IgD-negative memory B cell (primary cell): ENCODE measurements at regions not wholly inside any gene's neighbourhood (a gene's known extent, or its start where the extent isn't known, plus 50 kb on each side); places are given as distances from the start of the nearest gene placed in this dataset.

ENCODE experiments used
- H3K27ac Mint-ChIP-seq, 3 donors: one replicate each; pipeline ENCODE4 v1.8.0; 2020 to 2022; ENCODE audit warnings: mild to moderate bottlenecking in 3 of 3, mixed read lengths in 3 of 3, moderate library complexity in 1 of 3
- H3K27me3 Mint-ChIP-seq: one replicate; pipeline ENCODE4 v1.8.0; 2021; ENCODE audit warnings: mixed read lengths
- H3K36me3 Mint-ChIP-seq: one replicate; pipeline ENCODE4 v1.8.0; 2020; ENCODE audit warnings: mild to moderate bottlenecking, mixed read lengths
- H3K4me1 Mint-ChIP-seq, 3 donors: one replicate each; pipeline ENCODE4 v1.8.0; 2020 to 2022; ENCODE audit warnings: mixed read lengths in 3 of 3, mild to moderate bottlenecking in 1 of 3
- H3K4me3 Mint-ChIP-seq, 4 donors: one replicate each; pipeline ENCODE4 v1.8.0; 2020 to 2022; ENCODE audit warnings: mild to moderate bottlenecking in 4 of 4, mixed read lengths in 4 of 4, moderate library complexity in 3 of 4
- H3K9me3 Mint-ChIP-seq, 3 donors: one replicate each; pipeline ENCODE4 v1.8.0; 2020 to 2021; ENCODE audit warnings: mixed read lengths in 3 of 3, mild to moderate bottlenecking in 1 of 3

DNA sequence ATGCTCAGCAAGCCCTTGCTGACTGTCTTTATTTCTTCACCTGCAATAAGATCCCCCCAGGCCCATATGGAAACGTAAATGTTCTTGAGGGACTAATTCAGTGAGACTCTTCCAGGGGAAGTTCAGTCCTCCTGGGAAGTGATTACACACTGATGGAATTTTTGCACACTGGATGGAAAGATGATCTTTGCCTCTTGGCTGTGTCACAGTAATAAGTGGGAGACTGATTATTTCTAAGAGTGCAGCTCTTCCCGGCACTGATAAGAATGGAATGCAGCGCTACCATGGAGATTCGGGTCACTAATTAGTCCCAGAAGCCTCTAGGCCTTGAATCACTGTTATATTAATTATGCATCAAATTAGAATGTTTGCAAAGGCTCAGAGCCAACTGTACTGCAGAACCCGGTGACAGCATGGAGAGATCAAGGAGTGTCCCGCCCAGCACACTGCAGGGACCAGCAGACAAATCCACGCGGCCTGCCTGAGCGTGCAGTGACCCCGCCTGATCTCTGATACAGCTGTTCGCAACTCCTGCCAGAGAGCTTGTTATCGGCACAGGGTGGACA, 178.3 kb downstream of the SNX19 start:
- Mint-ChIP-seq H3K27ac (peak overlapping the region in 1 of 3 donors; percentile 39), H3K4me3 (no peak overlapping the region), H3K9me3 (peaks cover 19 to 37% (median 19%) of the 10 kb centered on the region in 3 donors), H3K36me3 (no peaks in the 10 kb centered on the region), H3K27me3 (no peaks in the 10 kb centered on the region), H3K4me1 (no peaks in the 10 kb centered on the region)

DNA sequence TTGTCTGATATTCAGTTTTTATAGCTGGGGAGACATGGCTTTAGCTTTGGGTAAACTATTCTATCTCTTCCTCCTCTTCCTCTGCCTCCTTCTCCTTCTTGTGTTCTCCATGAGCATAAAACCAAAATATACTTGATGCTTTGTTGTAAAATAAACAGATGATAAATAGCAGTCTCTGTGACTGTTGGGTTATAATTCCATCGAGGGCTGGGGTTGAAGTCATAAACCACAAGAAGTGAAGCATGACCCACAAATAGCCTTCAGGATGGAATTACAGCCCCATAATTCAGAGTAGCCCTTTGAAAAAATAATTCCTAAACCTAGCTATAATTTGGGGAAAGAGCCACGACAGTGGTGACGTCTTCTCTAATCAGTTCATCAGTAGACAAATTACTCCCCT, 177.7 kb downstream of the SNX19 start:
- H3K4me3 Mint-ChIP-seq: no peak overlapping the region
- H3K9me3 Mint-ChIP-seq: peaks cover 19 to 31% (median 19%) of the 10 kb centered on the region in 3 donors
- H3K27ac Mint-ChIP-seq: peak overlapping the region in 1 of 3 donors; percentile 39
- H3K36me3 Mint-ChIP-seq: no peaks in the 10 kb centered on the region
- no peaks in the 10 kb centered on the region for H3K27me3 Mint-ChIP-seq
- no peaks in the 10 kb centered on the region for H3K4me1 Mint-ChIP-seq

DNA sequence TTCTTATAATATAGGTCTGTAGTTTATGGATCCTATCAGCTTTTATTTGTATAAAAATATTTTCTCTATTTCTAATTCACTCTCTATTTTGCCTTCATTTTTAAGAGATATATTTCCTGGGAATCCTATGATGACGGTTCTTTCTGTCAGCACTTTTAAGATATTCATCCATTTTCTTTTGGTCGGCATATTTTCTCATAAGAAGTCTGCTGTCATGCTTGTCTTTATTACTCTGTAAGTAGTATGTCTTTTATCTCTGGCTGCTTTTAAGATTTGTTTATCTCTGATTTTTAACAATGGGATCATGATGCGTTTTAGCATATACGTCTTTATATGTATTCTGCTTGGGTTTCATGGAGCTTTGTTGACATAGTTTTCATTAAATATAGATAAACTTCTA, 175.5 kb downstream of the SNX19 start:
- no peaks in the 10 kb centered on the region for H3K36me3 Mint-ChIP-seq
- no peaks in the 10 kb centered on the region for H3K4me1 Mint-ChIP-seq
- no peak overlapping the region for H3K27ac Mint-ChIP-seq
- no peaks in the 10 kb centered on the region for H3K27me3 Mint-ChIP-seq
- H3K4me3 Mint-ChIP-seq: no peak overlapping the region
- H3K9me3 Mint-ChIP-seq: peaks cover 12 to 24% (median 12%) of the 10 kb centered on the region in 3 donors

- Mint-ChIP-seq H3K27me3 (peaks cover 5% of the 10 kb centered on the region), H3K4me1 (no peaks in the 10 kb centered on the region), H3K9me3 (peaks cover 8 to 25% (median 12%) of the 10 kb centered on the region in 3 donors), H3K27ac (no peak overlapping the region), H3K36me3 (no peaks in the 10 kb centered on the region), H3K4me3 (no peak overlapping the region)
These were observed 171.5 kb downstream of the SNX19 start for GRCh38 chr11:130744794-130745193.

- no peaks in the 10 kb centered on the region for H3K36me3 Mint-ChIP-seq
- H3K27me3 Mint-ChIP-seq: peaks cover 5% of the 10 kb centered on the region
- H3K27ac Mint-ChIP-seq: no peak overlapping the region
These were observed 167.1 kb downstream of the SNX19 start for GRCh38 chr11:130749216-130749615.

DNA sequence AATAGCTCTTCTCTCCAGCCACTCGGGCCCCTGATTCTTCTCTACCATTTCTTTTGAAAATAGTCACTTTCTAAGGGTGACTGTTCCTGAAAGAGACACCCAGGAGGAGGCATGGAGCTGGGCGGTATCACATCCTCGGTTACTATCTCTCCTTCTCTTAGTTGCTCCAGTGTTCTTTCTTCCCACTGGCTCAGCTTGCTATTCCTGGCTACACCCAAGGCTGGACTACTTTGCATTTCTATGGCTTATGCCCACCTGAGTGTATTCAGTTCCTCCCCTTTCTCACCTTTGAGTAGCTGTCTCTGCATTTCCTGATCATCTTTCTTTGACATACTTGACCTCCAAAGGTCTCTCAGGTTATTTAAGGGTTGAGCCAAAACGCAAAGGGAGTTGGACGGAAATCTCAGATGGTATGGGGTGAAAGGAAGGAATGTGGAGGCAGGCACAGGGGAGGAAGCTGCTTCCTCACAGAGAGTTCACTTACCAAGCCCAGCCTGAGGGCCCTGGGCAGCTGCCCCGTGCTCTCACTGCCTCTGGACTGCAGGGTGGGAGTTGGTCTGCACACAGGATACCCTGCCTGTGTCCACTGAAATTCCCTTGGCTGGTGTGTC, 155.7 kb downstream of the SNX19 start:
- Mint-ChIP-seq H3K4me3 (no peak overlapping the region), H3K9me3 (no peaks in the 10 kb centered on the region), H3K4me1 (no peaks in the 10 kb centered on the region), H3K27ac (no peak overlapping the region), H3K27me3 (peaks cover 7% of the 10 kb centered on the region), H3K36me3 (no peaks in the 10 kb centered on the region)

More at GRCh38 chr11:130749216-130749615, 167.1 kb downstream of the SNX19 start:
- peaks cover 0 to 6% (median 0%) of the 10 kb centered on the region in 3 donors for H3K9me3 Mint-ChIP-seq
- H3K4me1 Mint-ChIP-seq: no peaks in the 10 kb centered on the region
- no peak overlapping the region for H3K4me3 Mint-ChIP-seq

- Mint-ChIP-seq H3K36me3 (no peaks in the 10 kb centered on the region), H3K4me1 (peaks cover 0 to 7% (median 5%) of the 10 kb centered on the region in 3 donors), H3K27me3 (peaks cover 7% of the 10 kb centered on the region), H3K27ac (no peak overlapping the region), H3K9me3 (no peaks in the 10 kb centered on the region), H3K4me3 (no peak overlapping the region)
These were observed 154.6 kb downstream of the SNX19 start for GRCh38 chr11:130761560-130762220.

DNA sequence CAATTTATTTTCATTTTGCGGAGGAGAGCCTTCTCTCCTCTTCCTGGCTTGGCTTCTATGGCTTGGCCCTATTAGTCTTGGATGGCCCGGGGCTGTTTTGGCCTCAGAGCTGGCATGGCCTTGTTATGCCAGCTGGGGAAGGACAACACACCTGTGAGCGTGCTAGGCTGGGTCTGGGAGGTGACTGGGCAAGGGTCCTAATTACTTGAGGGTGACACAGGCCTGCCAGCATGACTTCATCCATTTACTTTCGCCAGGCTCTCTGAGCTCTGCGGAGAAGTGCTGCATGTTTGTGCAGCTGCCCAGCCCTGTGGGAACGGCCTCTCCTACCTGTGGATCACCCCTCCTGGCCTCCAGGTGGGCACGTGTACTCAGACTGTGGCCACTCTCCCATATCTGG, 153.6 kb downstream of the SNX19 start:
- no peaks in the 10 kb centered on the region for H3K9me3 Mint-ChIP-seq
- H3K36me3 Mint-ChIP-seq: no peaks in the 10 kb centered on the region
- H3K27ac Mint-ChIP-seq: no peak overlapping the region
- H3K4me1 Mint-ChIP-seq: peaks cover 0 to 7% (median 5%) of the 10 kb centered on the region in 3 donors
- no peak overlapping the region for H3K4me3 Mint-ChIP-seq
- H3K27me3 Mint-ChIP-seq: peaks cover 7% of the 10 kb centered on the region

DNA sequence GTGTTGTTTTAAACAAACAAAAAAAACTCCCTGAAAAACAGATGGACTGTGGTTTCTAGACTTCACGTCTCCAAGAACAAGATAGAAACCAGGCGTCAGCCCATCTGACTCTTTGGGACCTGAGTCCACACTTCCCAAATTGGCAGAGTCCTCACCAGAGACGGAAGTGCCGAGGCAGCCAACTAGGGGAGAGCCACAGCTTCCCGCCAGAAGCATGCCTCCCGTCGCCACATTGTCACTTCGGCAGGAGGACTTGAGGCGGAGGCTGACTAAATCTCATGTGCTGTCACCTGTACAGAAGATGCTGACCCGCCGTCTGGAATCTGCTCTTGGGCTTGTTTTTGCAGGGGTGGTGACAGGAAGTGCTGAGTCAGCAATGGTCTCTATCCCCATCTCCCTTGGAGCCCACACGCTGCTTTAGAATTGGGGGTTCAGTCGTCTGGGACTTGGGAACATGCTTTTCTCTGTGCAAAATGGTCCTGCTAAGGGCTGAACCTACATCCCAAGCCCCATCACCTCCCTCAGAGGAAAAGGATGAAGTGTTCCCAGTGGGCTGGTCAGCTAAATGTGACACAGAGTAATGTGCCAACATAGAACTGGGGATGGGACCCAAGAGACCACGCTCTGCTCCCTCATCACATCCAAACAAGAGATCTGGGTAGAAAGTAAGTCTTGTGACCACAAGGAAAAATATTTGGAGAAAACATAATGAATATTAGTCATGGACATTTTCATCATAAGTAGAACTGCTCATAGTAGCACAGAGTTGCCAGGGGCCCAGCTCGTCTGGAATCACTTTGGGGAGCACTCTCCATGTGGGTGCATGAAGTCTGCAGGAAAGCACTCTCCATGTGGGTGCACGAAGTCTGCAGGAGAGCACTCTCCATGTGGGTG, 152.9 kb downstream of the SNX19 start:
- no peak overlapping the region for H3K27ac Mint-ChIP-seq
- H3K27me3 Mint-ChIP-seq: peaks cover 7% of the 10 kb centered on the region
- peaks cover 0 to 7% (median 5%) of the 10 kb centered on the region in 3 donors for H3K4me1 Mint-ChIP-seq
- no peaks in the 10 kb centered on the region for H3K36me3 Mint-ChIP-seq
- no peaks in the 10 kb centered on the region for H3K9me3 Mint-ChIP-seq
- no peak overlapping the region for H3K4me3 Mint-ChIP-seq

DNA sequence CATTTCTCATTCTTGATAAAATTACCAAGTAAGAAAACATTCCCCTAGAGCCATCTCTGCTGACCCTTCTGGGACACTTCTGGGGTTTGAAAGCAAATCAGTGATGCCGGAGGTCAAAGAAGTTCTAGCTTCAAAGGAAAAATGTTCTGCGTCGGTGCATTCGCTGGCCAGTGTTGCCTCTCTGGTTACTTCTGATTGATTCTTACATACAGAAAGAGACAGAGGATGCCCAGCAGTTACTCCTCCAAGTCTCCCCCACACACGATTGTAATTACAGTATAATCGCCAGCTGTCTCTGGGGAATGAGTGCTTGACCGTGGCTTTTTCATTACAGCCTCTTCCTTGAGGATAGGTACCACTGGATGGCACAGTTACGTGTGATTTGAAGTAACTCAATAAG, 150.9 kb downstream of the SNX19 start:
- Mint-ChIP-seq H3K27ac (no peak overlapping the region), H3K27me3 (peaks cover 3% of the 10 kb centered on the region), H3K9me3 (no peaks in the 10 kb centered on the region), H3K36me3 (no peaks in the 10 kb centered on the region), H3K4me3 (no peak overlapping the region), H3K4me1 (peaks cover 0 to 7% (median 5%) of the 10 kb centered on the region in 3 donors)

GRCh38 chr11:130765951-130766649, 150.2 kb downstream of the SNX19 start:
- peaks cover 3% of the 10 kb centered on the region for H3K27me3 Mint-ChIP-seq
- H3K36me3 Mint-ChIP-seq: no peaks in the 10 kb centered on the region
- H3K4me3 Mint-ChIP-seq: peak overlapping the region in 1 of 4 donors; percentile 44
- H3K27ac Mint-ChIP-seq: no peak overlapping the region
- no peaks in the 10 kb centered on the region for H3K9me3 Mint-ChIP-seq
- peaks cover 0 to 7% (median 5%) of the 10 kb centered on the region in 3 donors for H3K4me1 Mint-ChIP-seq

DNA sequence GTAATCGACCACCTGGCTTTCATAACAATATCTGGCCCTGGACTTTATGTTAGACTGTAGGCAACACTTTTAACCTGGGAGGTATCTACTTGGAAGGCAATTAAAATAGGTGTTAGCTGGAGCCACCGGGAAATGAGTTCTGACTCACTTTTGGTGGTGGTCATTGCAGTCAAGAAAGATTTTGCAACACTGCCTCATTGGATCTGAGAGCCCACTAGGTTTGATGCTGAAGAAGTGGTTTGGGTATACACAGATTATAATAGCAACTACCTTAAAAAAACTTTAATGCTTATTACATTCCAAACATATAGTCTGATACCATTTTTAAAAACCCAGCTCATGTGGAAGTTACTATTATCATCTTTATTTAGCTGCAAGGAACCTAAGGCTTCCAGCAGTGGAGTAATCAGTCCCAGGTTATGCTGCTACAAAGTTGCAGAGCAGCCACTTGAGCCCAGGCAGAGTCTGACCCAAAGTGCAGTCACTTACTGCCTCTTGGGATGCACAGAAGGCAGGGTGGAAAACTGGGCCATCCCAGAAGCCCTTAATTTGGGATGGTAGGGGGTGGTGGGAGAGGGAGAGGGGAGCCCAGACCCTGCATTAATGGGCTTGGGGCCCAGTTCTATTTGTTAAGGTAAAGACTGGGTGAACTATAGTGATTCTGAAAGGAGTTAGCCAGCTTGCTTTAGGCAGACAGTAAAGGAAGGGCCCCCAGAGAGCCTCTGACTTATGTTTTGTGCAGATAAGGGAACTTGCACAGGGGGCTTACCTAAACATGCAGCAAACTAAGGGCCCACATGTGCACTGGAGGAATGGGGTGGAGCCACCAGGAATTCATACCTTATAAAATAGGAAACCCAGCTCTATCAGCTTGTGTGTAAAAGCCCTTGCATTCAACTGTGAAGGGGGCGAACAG, 149.4 kb downstream of the SNX19 start:
- no peaks in the 10 kb centered on the region for H3K36me3 Mint-ChIP-seq
- H3K27me3 Mint-ChIP-seq: peaks cover 2% of the 10 kb centered on the region
- H3K4me3 Mint-ChIP-seq: no peak overlapping the region
- H3K9me3 Mint-ChIP-seq: no peaks in the 10 kb centered on the region
- H3K4me1 Mint-ChIP-seq: peaks cover 0 to 7% (median 5%) of the 10 kb centered on the region in 3 donors
- no peak overlapping the region for H3K27ac Mint-ChIP-seq

GRCh38 chr11:130769782-130770535, 146.3 kb downstream of the SNX19 start:
- Mint-ChIP-seq H3K27me3 (peaks cover 5% of the 10 kb centered on the region), H3K4me3 (no peak overlapping the region), H3K27ac (no peak overlapping the region), H3K9me3 (no peaks in the 10 kb centered on the region), H3K4me1 (peaks cover 0 to 7% (median 5%) of the 10 kb centered on the region in 3 donors), H3K36me3 (no peaks in the 10 kb centered on the region)
